K562 (cell line): ENCODE measurements at regions not wholly inside any gene's neighbourhood (a gene's known extent, or its start where the extent isn't known, plus 50 kb on each side); places are given as distances from the start of the nearest gene placed in this dataset.

Experiments used
- ATAC-seq: fragments of 200-7000 bp; cut with Tn5 transposase; 3 replicates; pipeline ENCODE4 v1.9.1; 2020; ENCODE audit warnings: moderate library complexity
- BruUV-seq: library from RNA; stranded (reverse); fragments of 400-500 nt; replicated peaks from 2 replicates; lab custom pipeline; 2021; lab: Mats Ljungman, UMichigan
- CTCF ChIA-PET: fragments of 300-600 bp; formaldehyde crosslinking; extraction: SDS; loops from one replicate; lab custom pipeline; 2021; ENCODE audit warnings: low intra/inter-chr PET ratio; lab: Yijun Ruan, JAX
- POLR2A ChIA-PET: fragments of 300-600, 350-650 bp; sonication (Branson Sonifier 250); formaldehyde crosslinking; extraction: SDS; loops from one replicate; lab custom pipeline; 2021; ENCODE audit warnings: antibody characterized with exemption, inconsistent platforms; lab: Yijun Ruan, JAX
- DNase-seq, 4 experiments: peaks; one replicate each; pipeline versions ENCODE4 v3.0.0 to v3.0.0-alpha.2; 2011 to 2018; ENCODE audit warnings: low spot score in 3 of 4, mixed read lengths in 3 of 4; ENCODE audit errors: extremely low read depth in 1 of 4
- FAIRE-seq: peaks from 2 replicates; lab custom pipeline; 2011; peaks lifted over from hg19 to GRCh38; lab: Jason Lieb, UNC
- H2AFZ ChIP-seq: 2 replicates; pipeline ENCODE4 v1.6.0; 2011; ENCODE audit warnings: low read depth, low read length, control low read depth, inconsistent platforms
- H3K27ac ChIP-seq: fragments of 200-600 bp; 3 replicates; pipeline ENCODE4 v1.8.0; 2011; ENCODE audit warnings: low read depth, mild to moderate bottlenecking, control low read depth, inconsistent platforms, low read length, moderate library complexity, mixed read lengths; ENCODE audit errors: extremely low read depth
- H3K27me3 ChIP-seq, 2 experiments: fragments of 300-600 bp in 1 of 2; 2 replicates in 1 of 2; 3 replicates in 1 of 2; pipeline versions ENCODE4 v1.6.0 to v1.8.0; 2011; ENCODE audit warnings: inconsistent platforms in 2 of 2, low read length in 2 of 2, mild to moderate bottlenecking in 1 of 2, mixed read lengths in 1 of 2, moderate library complexity in 1 of 2; ENCODE audit not compliant: control insufficient read depth in 2 of 2, insufficient read depth in 2 of 2
- H3K36me3 ChIP-seq: fragments of 300-600 bp; 3 replicates; pipeline ENCODE4 v1.8.0; 2011; ENCODE audit warnings: mild to moderate bottlenecking, low read length, inconsistent platforms; ENCODE audit not compliant: control insufficient read depth, insufficient read depth
- H3K4me1 ChIP-seq, 2 experiments: fragments of 200-600 bp in 1 of 2; replicated peaks in 1 of 2; 2 replicates in 1 of 2; 3 replicates in 1 of 2; pipeline versions ENCODE4 v1.5.1 to v1.8.0; 2011; ENCODE audit warnings: inconsistent platforms in 2 of 2, low read length in 2 of 2, mild to moderate bottlenecking in 1 of 2, mixed read lengths in 1 of 2, moderate library complexity in 1 of 2; ENCODE audit not compliant: control insufficient read depth in 2 of 2, insufficient read depth in 2 of 2
- H3K4me2 ChIP-seq: 2 replicates; pipeline ENCODE4 v1.6.1; 2011; ENCODE audit warnings: low read length, control low read depth, inconsistent platforms, mixed read lengths; ENCODE audit not compliant: insufficient read depth
- H3K4me3 ChIP-seq: fragments of 200-600 bp; sonication (generic), shearing (Covaris generic); 2 replicates; pipeline ENCODE4 v1.5.1; 2016; ENCODE audit warnings: control low read depth, inconsistent platforms
- H3K79me2 ChIP-seq: fragments of 200-600 bp; 3 replicates; pipeline ENCODE4 v1.8.0; 2011; ENCODE audit warnings: low read length, inconsistent platforms; ENCODE audit not compliant: control insufficient read depth, insufficient read depth
- H3K9ac ChIP-seq, 2 experiments: 2 replicates each; pipeline versions ENCODE4 v1.6.0 to v1.6.1; 2011; ENCODE audit warnings: low read depth in 2 of 2, low read length in 2 of 2, control low read depth in 1 of 2, inconsistent platforms in 1 of 2, mild to moderate bottlenecking in 1 of 2, mixed read lengths in 1 of 2; ENCODE audit not compliant: insufficient read depth in 1 of 2
- H3K9me1 ChIP-seq: one replicate; pipeline ENCODE4 v1.6.0; 2011; ENCODE audit warnings: inconsistent platforms, mild to moderate bottlenecking, low read length, moderate library complexity; ENCODE audit not compliant: control insufficient read depth, insufficient read depth
- H3K9me3 ChIP-seq: replicated peaks from 2 replicates; pipeline ENCODE4 v1.5.1; 2011; ENCODE audit warnings: low read depth, low read length, inconsistent platforms; ENCODE audit not compliant: control insufficient read depth, insufficient read depth
- H4K20me1 ChIP-seq: replicated peaks from 2 replicates; pipeline ENCODE4 v1.6.1; 2011; ENCODE audit warnings: low read length, inconsistent platforms, mixed read lengths; ENCODE audit not compliant: control insufficient read depth, insufficient read depth
- ARID1B ChIP-seq: fragments of 450-650 bp; IDR thresholded peaks from 2 replicates; pipeline ENCODE4 v1.6.1; 2016; ENCODE audit warnings: antibody characterized with exemption, mild to moderate bottlenecking, inconsistent platforms
- HMGN3 ChIP-seq: IDR thresholded peaks from 2 replicates; pipeline ENCODE4 v1.6.1; 2011; ENCODE audit warnings: borderline replicate concordance, low read depth, mild to moderate bottlenecking, mixed read lengths, low read length; ENCODE audit not compliant: insufficient read length; ENCODE audit errors: extremely low read depth
- LARP7 ChIP-seq: fragments of 450-650 bp; IDR thresholded peaks from 2 replicates; pipeline ENCODE4 v1.6.1; 2016
- PHTF2 ChIP-seq: fragments of 250-450 bp; sonication (Bioruptor Pico); IDR thresholded peaks from 2 replicates; pipeline ENCODE4 v1.5.0; 2021; ENCODE audit warnings: mild to moderate bottlenecking
- PTBP1 ChIP-seq: fragments of 200-400 bp; formaldehyde crosslinking; IDR thresholded peaks from 2 replicates; pipeline ENCODE4 v1.6.1; 2017; ENCODE audit warnings: low read depth, low read length
- RB1 ChIP-seq: fragments of 450-650 bp; IDR thresholded peaks from 2 replicates; pipeline ENCODE4 v1.6.1; 2017; ENCODE audit warnings: low read depth, mild to moderate bottlenecking
- SREBF1 ChIP-seq: fragments of 150-350 bp; IDR thresholded peaks from 2 replicates; pipeline ENCODE4 v1.6.1; 2014; ENCODE audit warnings: antibody characterized with exemption, low read depth, low read length, borderline replicate concordance
- ZFP30 ChIP-seq: fragments of 250-450 bp; sonication (Bioruptor Pico); IDR thresholded peaks from 2 replicates; pipeline ENCODE4 v1.8.0; 2022; ENCODE audit warnings: moderate library complexity, mild to moderate bottlenecking, inconsistent platforms, borderline replicate concordance
- ZNF133 ChIP-seq: fragments of 250-450 bp; sonication (Bioruptor Pico); IDR thresholded peaks from 2 replicates; pipeline ENCODE4 v1.4.0; 2020; ENCODE audit warnings: mild to moderate bottlenecking
- ZNF23 ChIP-seq: fragments of 250-450 bp; sonication (Bioruptor Pico); IDR thresholded peaks from 2 replicates; pipeline ENCODE4 v1.4.0; 2020; ENCODE audit warnings: mild to moderate bottlenecking
- ZNF518B ChIP-seq: fragments of 250-450 bp; sonication (Bioruptor Pico); IDR thresholded peaks from 2 replicates; pipeline ENCODE4 v1.5.0; 2021; ENCODE audit warnings: mild to moderate bottlenecking, moderate library complexity
- WGBS: fragments of 100-300 bp; shearing (Covaris generic); methylation state at CpG from one replicate; pipeline ENCODE4 v1.1.6; 2016; ENCODE audit warnings: low coverage, mixed read lengths; ENCODE audit not compliant: insufficient coverage; ENCODE audit errors: missing lambda C conversion rate; 5-methylcytosine and 5-hydroxymethylcytosine counted together
- in situ Hi-C: fragments of 300-500 bp; cut with MboI; formaldehyde crosslinking; loops from 4 replicates; pipeline ENCODE4 v1.15.0; 2018; ENCODE audit warnings: inconsistent platforms, mixed read lengths
- intact Hi-C: fragments of 100-400 bp; cut with micrococcal nuclease; formaldehyde crosslinking; loops from 2 replicates; pipeline ENCODE4 v1.14.2; 2022
- TF ChIP-seq, protein P1 (sequence below): fragments of 450-650 bp; IDR thresholded peaks from 2 replicates; pipeline ENCODE4 v1.7.0; 2016; ENCODE audit warnings: borderline replicate concordance

DNA sequence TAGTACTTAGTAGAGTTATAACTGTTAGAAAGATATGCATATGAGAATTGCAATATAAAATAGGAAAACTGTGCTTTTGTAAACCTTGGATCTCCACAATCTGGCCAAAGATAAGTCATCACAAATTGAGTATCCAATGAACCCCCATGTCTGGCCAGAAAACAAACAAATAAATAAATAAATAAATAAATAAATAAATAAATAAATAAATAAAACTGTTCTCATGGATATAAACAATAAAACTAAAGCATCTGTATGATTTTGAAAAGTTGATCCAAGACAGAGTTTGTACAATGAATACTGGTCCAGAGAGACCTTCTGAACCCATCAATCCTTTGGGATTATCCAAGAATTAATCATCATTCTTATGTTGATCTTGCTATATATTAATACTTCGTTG, 367.6 kb upstream of the CDH9 start:
- H3K9me1 ChIP-seq = no peaks in the 10 kb centered on the region
- no peak overlapping the region for H3K4me3 ChIP-seq
- no peak for TF ChIP-seq PTBP1
- TF ChIP-seq SREBF1 = no peak
- no peak for ATAC-seq
- no peak overlapping the region for H2AFZ ChIP-seq
- no peaks in the 10 kb centered on the region for H3K79me2 ChIP-seq
- in situ Hi-C loops = no loop called here
- ChIA-PET POLR2A (no interaction called here), CTCF (no interaction called here)
- no peak for FAIRE-seq
- 20% methylated on average over 1 of the region's 1 CpG for WGBS
- no peaks in the 10 kb centered on the region for H3K27me3 ChIP-seq
- H3K4me2 ChIP-seq = no peak overlapping the region
- intact Hi-C loops = no loop called here
- no peaks in the 10 kb centered on the region for H4K20me1 ChIP-seq
- no peaks in the 10 kb centered on the region for H3K9me3 ChIP-seq
- no peaks in the 10 kb centered on the region for H3K4me1 ChIP-seq
- DNase-seq = no peak
- no peak overlapping the region for H3K27ac ChIP-seq
- BruUV-seq = no TSS peak
- H3K9ac ChIP-seq = no peak overlapping the region
- no peaks in the 10 kb centered on the region for H3K36me3 ChIP-seq

DNA sequence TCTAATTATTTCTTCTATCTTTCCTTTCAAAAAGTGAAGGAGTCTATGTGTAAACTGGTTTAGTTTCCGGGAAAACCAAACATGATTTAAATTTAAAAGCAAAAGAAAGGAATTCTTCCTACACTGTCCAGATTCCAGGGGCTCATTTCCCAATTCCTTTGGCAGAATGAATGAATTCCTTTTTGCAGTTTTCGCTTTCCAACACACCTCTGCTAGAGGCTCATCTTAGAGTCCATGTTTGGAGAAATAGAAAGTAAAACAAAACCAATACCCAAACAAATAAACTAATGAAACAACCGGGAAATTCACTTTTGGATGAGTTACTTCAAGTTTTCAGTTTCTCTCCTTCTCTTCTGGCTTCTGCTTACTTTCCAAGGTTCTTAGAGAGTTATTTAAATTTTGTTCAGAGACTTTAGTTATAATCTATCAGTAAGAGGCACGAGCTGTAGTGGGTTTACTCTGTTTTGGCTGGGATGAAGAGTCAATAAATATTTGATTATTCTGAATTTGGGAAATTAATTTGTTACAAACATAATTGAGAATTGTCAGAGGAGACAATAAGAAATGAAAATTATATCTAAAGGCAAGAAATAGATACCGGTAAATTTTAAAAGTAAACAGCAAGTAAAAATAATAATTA, 365.0 kb upstream of the CDH9 start:
- TF ChIP-seq ZFP30 (CRISPR knock-in tag) = no peak
- TF ChIP-seq PHTF2 = no peak
- TF ChIP-seq ARID1B = no peak
- TF ChIP-seq ZNF23 (CRISPR knock-in tag) = no peak
- no peak for TF ChIP-seq ZNF133 (CRISPR knock-in tag)
- no peak for TF ChIP-seq ZNF518B (CRISPR knock-in tag)
- no peak for TF ChIP-seq HMGN3
- no peak for TF ChIP-seq RB1
- TF ChIP-seq, protein P1, sequence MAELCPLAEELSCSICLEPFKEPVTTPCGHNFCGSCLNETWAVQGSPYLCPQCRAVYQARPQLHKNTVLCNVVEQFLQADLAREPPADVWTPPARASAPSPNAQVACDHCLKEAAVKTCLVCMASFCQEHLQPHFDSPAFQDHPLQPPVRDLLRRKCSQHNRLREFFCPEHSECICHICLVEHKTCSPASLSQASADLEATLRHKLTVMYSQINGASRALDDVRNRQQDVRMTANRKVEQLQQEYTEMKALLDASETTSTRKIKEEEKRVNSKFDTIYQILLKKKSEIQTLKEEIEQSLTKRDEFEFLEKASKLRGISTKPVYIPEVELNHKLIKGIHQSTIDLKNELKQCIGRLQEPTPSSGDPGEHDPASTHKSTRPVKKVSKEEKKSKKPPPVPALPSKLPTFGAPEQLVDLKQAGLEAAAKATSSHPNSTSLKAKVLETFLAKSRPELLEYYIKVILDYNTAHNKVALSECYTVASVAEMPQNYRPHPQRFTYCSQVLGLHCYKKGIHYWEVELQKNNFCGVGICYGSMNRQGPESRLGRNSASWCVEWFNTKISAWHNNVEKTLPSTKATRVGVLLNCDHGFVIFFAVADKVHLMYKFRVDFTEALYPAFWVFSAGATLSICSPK = no peak
- no peak for TF ChIP-seq LARP7
- TF ChIP-seq, all 486 proteins: peak for 0
- H3K27ac ChIP-seq = no peak overlapping the region
- no peaks in the 10 kb centered on the region for H3K9me3 ChIP-seq
- BruUV-seq = no TSS peak
- no peak overlapping the region for H3K9ac ChIP-seq
- WGBS = 3% methylated on average over 5 of the region's 5 CpGs
- intact Hi-C loops (no loop called here), in situ Hi-C loops (no loop called here)
- H3K36me3 ChIP-seq = no peaks in the 10 kb centered on the region
- FAIRE-seq (no peak), ATAC-seq (no peak), DNase-seq (no peak)
- POLR2A ChIA-PET = no interaction called here
- H3K4me2 ChIP-seq = no peak overlapping the region
- no peak overlapping the region for H3K4me3 ChIP-seq
- CTCF ChIA-PET = no interaction called here
- no peaks in the 10 kb centered on the region for H3K9me1 ChIP-seq
- H3K4me1 ChIP-seq = no peaks in the 10 kb centered on the region
- H2AFZ ChIP-seq = no peak overlapping the region
- H3K79me2 ChIP-seq = no peaks in the 10 kb centered on the region
- H4K20me1 ChIP-seq = no peaks in the 10 kb centered on the region
- H3K27me3 ChIP-seq = no peaks in the 10 kb centered on the region
